T-helper 17 cell (primary cell): ENCODE measurements at regions not wholly inside any gene's neighbourhood (a gene's known extent, or its start where the extent isn't known, plus 50 kb on each side); places are given as distances from the start of the nearest gene placed in this dataset.
"Not testable (repeated sequence)": the region's sequence is repeated elsewhere in the genome, so short reads cannot be mapped to it uniquely, and the experiment has no call there.

Experiments
- ATAC-seq: fragments of 150-1000 bp; cut with Tn5 transposase; 2 replicates; pipeline ENCODE4 v1.10.0; 2021; ENCODE audit warnings: mild to moderate bottlenecking, moderate library complexity
- DNase-seq, 3 donors: peaks; one replicate each; pipeline versions ENCODE4 v3.0.0 to v3.0.0-alpha.2; 2020 to 2021
- H3K9me3 ChIP-seq: one replicate; pipeline ENCODE4 v1.7.0; 2013; ENCODE audit warnings: low read length, mild to moderate bottlenecking; ENCODE audit not compliant: control insufficient read depth, poor library complexity, severe bottlenecking
- H3K27ac Mint-ChIP-seq: one replicate; pipeline ENCODE4 v1.8.0; 2022; ENCODE audit warnings: mild to moderate bottlenecking, moderate library complexity, mixed read lengths
- H3K27me3 Mint-ChIP-seq: one replicate; pipeline ENCODE4 v1.8.0; 2022; ENCODE audit warnings: mixed read lengths
- H3K36me3 Mint-ChIP-seq: one replicate; pipeline ENCODE4 v1.8.0; 2022; ENCODE audit warnings: low read depth, mixed read lengths
- H3K4me1 Mint-ChIP-seq: one replicate; pipeline ENCODE4 v1.8.0; 2022; ENCODE audit warnings: mild to moderate bottlenecking, mixed read lengths
- H3K4me3 Mint-ChIP-seq: one replicate; pipeline ENCODE4 v1.8.0; 2022; ENCODE audit warnings: mild to moderate bottlenecking, moderate library complexity, mixed read lengths

GRCh38 chr17:27076814-27077213 lies 217.1 kb upstream of the WSB1 start:
- ATAC-seq (no peak), DNase-seq (no peak)
- H3K36me3 Mint-ChIP-seq = no peaks in the 10 kb centered on the region
- no peak overlapping the region for H3K27ac Mint-ChIP-seq
- H3K4me1 Mint-ChIP-seq = no peaks in the 10 kb centered on the region
- H3K9me3 ChIP-seq = no peaks in the 10 kb centered on the region
- peaks cover 37% of the 10 kb centered on the region for H3K27me3 Mint-ChIP-seq
- no peak overlapping the region for H3K4me3 Mint-ChIP-seq

GRCh38 chr17:27078296-27078695 lies 215.6 kb upstream of the WSB1 start:
- peaks cover 43% of the 10 kb centered on the region for H3K27me3 Mint-ChIP-seq
- DNase-seq (no peak), ATAC-seq (no peak)
- H3K36me3 Mint-ChIP-seq = no peaks in the 10 kb centered on the region
- no peak overlapping the region for H3K4me3 Mint-ChIP-seq
- no peak overlapping the region for H3K27ac Mint-ChIP-seq
- no peaks in the 10 kb centered on the region for H3K4me1 Mint-ChIP-seq
- no peaks in the 10 kb centered on the region for H3K9me3 ChIP-seq

GRCh38 chr17:27079660-27080059 lies 214.3 kb upstream of the WSB1 start:
- Mint-ChIP-seq H3K27ac (no peak overlapping the region), H3K36me3 (no peaks in the 10 kb centered on the region), H3K4me3 (no peak overlapping the region), H3K27me3 (peaks cover 48% of the 10 kb centered on the region), H3K4me1 (no peaks in the 10 kb centered on the region)
- no peaks in the 10 kb centered on the region for H3K9me3 ChIP-seq
- DNase-seq (no peak), ATAC-seq (no peak)

GRCh38 chr17:27081002-27081638 lies 212.8 kb upstream of the WSB1 start:
- no peaks in the 10 kb centered on the region for H3K9me3 ChIP-seq
- H3K27ac Mint-ChIP-seq = no peak overlapping the region
- H3K4me1 Mint-ChIP-seq = no peaks in the 10 kb centered on the region
- no peak overlapping the region for H3K4me3 Mint-ChIP-seq
- peaks cover 45% of the 10 kb centered on the region for H3K27me3 Mint-ChIP-seq
- DNase-seq (no peak), ATAC-seq (no peak)
- H3K36me3 Mint-ChIP-seq = no peaks in the 10 kb centered on the region

GRCh38 chr17:27082023-27082774 lies 211.7 kb upstream of the WSB1 start:
- Mint-ChIP-seq H3K4me1 (no peaks in the 10 kb centered on the region), H3K36me3 (no peaks in the 10 kb centered on the region), H3K27ac (no peak overlapping the region), H3K4me3 (no peak overlapping the region), H3K27me3 (peaks cover 38% of the 10 kb centered on the region)
- ATAC-seq = no peak
- H3K9me3 ChIP-seq = no peaks in the 10 kb centered on the region
- DNase-seq = no peak

- H3K4me1 Mint-ChIP-seq = no peaks in the 10 kb centered on the region
- H3K27ac Mint-ChIP-seq = no peak overlapping the region
- DNase-seq = no peak
- peaks cover 38% of the 10 kb centered on the region for H3K27me3 Mint-ChIP-seq
- H3K9me3 ChIP-seq = no peaks in the 10 kb centered on the region
- H3K36me3 Mint-ChIP-seq = no peaks in the 10 kb centered on the region
- ATAC-seq = no peak
- H3K4me3 Mint-ChIP-seq = no peak overlapping the region
Observed at GRCh38 chr17:27082775-27083154, 211.1 kb upstream of the WSB1 start.

GRCh38 chr17:27083408-27084185 lies 210.3 kb upstream of the WSB1 start:
- Mint-ChIP-seq H3K27ac (no peak overlapping the region), H3K4me1 (no peaks in the 10 kb centered on the region), H3K4me3 (no peak overlapping the region), H3K27me3 (peaks cover 31% of the 10 kb centered on the region), H3K36me3 (no peaks in the 10 kb centered on the region)
- no peaks in the 10 kb centered on the region for H3K9me3 ChIP-seq
- no peak for ATAC-seq
- no peak for DNase-seq

GRCh38 chr17:27085517-27085916 lies 208.4 kb upstream of the WSB1 start:
- ATAC-seq = no peak
- Mint-ChIP-seq H3K27ac (no peak overlapping the region), H3K36me3 (no peaks in the 10 kb centered on the region), H3K4me1 (no peaks in the 10 kb centered on the region), H3K4me3 (no peak overlapping the region), H3K27me3 (peaks cover 19% of the 10 kb centered on the region)
- no peak for DNase-seq
- no peaks in the 10 kb centered on the region for H3K9me3 ChIP-seq

- Mint-ChIP-seq H3K4me1 (no peaks in the 10 kb centered on the region), H3K4me3 (no peak overlapping the region), H3K27ac (no peak overlapping the region), H3K36me3 (no peaks in the 10 kb centered on the region), H3K27me3 (peaks cover 19% of the 10 kb centered on the region)
- ATAC-seq (no peak), DNase-seq (no peak)
- H3K9me3 ChIP-seq = no peaks in the 10 kb centered on the region
Observed at GRCh38 chr17:27086526-27086925, 207.4 kb upstream of the WSB1 start.

- H3K27me3 Mint-ChIP-seq = peaks cover 9% of the 10 kb centered on the region
- ATAC-seq (no peak), DNase-seq (no peak)
- H3K9me3 ChIP-seq = no peaks in the 10 kb centered on the region
- H3K36me3 Mint-ChIP-seq = no peaks in the 10 kb centered on the region
- no peaks in the 10 kb centered on the region for H3K4me1 Mint-ChIP-seq
- no peak overlapping the region for H3K4me3 Mint-ChIP-seq
- no peak overlapping the region for H3K27ac Mint-ChIP-seq
Observed at GRCh38 chr17:27087935-27088766, 205.8 kb upstream of the WSB1 start.

- no peak for DNase-seq
- no peak overlapping the region for H3K27ac Mint-ChIP-seq
- H3K36me3 Mint-ChIP-seq = no peaks in the 10 kb centered on the region
- H3K4me3 Mint-ChIP-seq = no peak overlapping the region
- no peaks in the 10 kb centered on the region for H3K9me3 ChIP-seq
- H3K27me3 Mint-ChIP-seq = peaks cover 10% of the 10 kb centered on the region
- H3K4me1 Mint-ChIP-seq = no peaks in the 10 kb centered on the region
- no peak for ATAC-seq
Observed at GRCh38 chr17:27088767-27089078, 205.2 kb upstream of the WSB1 start.

GRCh38 chr17:27089079-27089928 lies 204.6 kb upstream of the WSB1 start:
- H3K27ac Mint-ChIP-seq, H3K4me1 Mint-ChIP-seq, H3K36me3 Mint-ChIP-seq, DNase-seq, ATAC-seq, H3K4me3 Mint-ChIP-seq, H3K27me3 Mint-ChIP-seq, H3K9me3 ChIP-seq: not testable (repeated sequence)
